Medulla oblongata (tissue), 1 donor: ENCODE measurements at regions not wholly inside any gene's neighbourhood (a gene's known extent, or its start where the extent isn't known, plus 50 kb on each side); places are given as distances from the start of the nearest gene placed in this dataset.

Experiments used
- DNase-seq: peaks from one replicate; pipeline ENCODE4 v3.0.0-alpha.2; 2015; ENCODE audit errors: extremely low spot score

DNA sequence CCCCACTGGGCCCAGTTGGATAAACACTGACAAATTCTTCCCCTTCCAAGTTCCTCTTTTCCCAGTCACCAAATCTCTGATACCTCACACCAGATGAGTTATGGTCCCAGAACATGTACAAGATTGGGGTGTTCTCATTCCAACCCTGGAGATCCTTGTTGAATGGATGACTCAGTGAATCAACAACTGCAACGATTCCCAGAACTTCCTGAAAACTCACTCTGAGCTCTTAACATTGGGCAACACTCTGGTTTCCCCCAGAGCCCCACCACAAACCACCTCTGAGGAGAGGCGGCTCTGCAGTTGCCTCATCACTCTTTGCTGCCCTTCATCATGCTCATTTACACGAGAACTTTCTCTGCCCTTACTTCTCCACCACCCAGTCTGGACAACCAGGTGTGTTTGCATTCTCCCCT is 115.2 kb downstream of the MRPL14 start:
- no peak for DNase-seq

DNA sequence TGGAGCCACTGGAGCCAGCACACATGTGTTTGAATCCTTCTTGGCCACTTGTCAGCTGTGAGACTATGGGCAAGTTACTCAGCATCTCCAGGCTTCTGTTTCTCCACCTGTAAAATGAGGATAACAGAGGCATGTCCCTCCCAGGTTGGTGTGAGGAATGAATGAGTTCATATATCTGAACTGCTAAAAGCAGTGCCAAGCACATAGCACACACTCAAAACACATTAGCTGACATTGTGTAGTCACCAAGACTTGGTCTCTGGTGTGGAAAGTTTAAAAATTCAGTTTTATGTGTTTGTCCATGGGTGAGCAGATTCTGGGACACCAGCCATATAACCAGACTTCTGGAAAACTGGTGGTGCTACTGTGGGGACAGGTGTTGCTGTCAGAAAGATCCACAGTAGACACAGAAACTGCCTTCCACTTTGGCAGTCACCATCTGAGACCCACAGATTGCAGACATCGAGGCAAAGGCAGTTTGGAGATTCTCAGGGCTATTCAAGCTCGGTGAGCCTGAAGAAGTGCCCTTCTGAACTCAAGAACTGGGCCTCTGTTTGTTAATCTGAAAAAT is 115.8 kb downstream of the MRPL14 start:
- DNase-seq = no peak

DNA sequence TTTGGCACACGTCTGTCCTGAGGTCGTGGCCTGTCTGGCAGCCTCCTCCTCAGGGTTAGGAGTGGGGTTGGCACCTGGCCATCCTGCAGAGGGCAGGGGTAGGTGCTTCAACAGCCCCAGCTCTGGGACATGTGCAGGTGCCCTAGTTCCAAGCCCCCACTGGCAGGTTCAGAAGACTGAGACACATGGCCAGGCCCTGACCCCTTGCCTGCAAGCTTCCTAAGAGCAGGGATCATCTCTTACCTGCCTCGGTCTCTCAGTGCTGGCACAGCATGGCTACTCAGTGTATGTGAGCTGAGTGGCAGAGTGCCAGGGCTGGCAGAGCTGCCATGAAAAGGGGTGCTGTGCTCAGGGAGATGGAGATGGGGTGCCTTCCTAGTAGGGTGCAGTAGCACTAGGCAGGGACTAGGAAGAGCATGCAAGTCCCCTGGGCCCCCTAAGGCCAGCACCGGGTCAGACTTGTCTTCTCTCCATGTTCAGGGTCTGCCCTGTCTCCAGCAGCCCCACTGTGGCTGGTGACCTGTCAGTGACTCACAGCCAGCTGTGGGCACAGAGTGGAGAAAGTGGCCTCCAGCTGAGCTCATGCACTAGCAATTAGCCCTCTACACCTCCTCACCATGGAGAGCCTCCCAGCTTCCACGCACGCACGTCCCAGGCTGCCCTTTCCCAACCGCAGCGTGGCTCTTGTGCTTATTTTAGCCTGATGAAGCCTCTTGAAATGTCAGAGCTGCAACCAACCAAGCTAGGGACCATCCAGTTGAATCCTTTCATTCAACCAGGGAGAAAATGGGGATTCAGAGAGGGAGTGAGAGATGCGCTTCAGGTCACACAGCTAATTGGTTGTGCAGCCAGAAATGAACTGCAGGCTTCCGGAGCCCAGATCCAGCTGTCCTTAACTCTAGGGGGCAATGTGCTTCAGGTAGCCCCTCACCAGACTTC is 116.6 kb downstream of the MRPL14 start:
- no peak for DNase-seq

DNA sequence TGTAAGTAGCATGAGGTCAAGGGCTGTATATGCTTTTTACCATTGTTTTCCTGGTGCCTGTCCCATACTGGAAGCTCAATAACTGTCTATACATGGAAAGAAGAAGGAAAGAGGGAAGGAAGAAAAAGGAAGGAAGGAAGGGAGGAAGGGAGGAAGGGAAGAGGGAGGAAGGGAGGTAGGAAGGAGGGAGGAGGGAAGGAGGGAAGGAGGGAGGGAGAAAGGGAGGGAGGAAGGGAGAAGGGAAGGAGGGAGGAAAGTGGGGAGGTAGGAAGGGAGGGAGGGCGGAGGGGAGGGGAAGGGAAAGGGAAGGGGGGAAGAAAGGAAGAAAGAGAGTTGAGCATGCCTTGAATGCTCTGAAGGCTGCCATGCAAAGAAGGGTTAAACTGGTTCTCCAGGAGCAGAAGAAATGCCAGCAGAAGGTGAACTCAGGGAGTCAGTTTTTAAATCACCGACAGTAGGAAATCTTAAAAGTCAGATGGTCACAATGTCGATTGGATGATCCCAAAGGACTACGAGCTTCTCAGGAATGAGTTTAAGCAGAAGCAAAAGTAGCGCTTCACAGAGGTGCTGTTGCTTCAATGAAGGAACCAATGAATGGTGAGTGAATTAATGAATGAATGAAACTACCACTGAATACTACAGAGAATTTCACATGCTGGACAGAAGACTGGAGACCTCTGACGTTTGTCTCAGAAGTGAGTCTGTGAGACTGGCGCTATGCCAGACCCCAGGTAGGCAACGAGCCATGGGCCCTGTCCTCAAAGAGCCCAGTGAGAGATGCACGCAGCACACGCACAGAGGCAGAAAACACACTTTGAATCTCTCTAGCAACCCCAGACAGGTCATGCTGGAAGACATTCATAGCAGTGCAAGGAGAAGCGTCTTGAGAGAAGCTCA is 117.6 kb downstream of the MRPL14 start:
- no peak for DNase-seq

DNA sequence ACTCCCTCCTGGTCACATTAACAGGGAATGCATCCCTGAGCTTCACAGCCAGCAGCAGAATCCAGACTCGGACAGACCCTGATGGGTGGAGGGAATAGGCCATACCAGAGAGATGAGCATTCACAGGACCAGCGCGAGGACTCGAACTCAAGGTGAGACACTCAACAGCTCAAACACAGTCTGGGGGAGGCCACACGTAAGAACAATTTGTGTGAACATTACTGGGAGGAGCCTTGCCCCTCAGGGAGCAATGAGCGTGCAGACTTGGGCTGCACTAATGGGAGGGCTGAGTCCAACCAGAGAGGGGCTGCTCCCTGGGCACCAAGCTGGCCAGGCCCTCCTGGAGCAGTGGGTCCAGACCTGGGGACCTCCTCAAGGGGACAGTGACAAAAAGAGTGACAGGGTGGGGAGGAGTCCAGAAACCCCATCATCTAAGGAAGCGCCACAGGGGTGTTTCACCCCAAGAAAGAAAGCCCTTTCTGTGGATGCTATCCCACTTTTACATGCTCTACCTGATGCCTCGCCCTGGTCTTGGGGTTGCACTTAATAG is 118.4 kb downstream of the MRPL14 start:
- no peak for DNase-seq

DNA sequence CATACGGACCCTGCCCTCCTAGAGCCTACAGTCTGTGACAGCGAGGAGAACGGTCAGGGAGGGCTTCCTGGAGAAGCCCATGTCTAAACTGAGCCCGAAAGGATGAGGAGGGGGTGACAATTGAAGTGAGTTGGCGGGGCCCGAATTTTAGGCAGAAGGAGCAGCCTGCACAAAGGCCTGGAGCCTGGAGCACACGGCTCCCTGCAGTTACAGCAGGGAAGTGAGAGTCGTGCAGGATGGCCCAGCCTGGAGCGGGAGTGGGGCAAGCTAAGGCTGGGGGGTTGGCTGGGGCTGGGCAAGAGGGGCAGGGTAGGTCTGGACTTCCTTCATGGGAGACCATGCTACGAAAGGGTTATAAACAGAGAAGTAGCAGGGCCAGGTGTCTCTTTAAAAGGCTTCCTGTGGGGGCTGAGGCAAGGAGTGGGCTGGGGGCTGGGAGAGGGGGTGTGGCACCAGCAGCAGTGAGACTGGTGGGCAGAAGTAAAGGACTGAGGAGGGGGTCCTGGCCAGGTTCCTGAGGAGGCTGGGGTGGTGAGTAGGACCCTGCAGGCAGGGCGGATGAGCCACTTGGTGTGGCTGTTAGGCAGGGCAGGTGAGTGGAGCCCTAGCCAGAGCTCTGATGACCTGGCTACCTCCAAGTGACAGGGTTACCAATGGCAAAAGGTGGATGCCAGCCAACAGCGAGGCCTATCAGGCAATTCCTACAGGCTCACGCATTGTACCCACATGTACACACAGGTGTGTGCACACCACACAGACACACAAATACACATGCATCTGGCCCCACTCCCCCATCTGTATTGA is 119.2 kb downstream of the MRPL14 start:
- DNase-seq = no peak

DNA sequence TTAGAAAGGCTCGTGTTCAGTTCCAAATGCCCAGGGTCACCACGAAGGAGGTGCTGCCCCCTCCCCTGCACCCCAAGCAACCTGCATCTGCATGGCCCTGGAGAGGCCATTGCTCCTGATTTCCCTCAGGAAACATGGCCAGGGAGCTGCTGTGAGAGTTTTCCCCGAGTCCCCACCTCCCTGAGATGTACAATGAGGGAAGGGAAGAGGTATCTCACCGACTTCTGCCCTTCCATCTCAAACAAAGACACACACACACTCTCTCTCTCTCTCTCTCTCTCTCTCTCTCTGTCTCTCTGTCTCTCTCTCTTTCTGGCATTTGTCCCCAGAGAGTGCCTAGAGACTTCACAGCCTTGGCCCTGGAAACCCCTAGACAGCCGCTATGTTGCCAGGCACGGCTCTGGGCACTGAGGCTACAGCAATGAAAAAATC is 120.4 kb downstream of the MRPL14 start:
- DNase-seq = peak; percentile 27

DNA sequence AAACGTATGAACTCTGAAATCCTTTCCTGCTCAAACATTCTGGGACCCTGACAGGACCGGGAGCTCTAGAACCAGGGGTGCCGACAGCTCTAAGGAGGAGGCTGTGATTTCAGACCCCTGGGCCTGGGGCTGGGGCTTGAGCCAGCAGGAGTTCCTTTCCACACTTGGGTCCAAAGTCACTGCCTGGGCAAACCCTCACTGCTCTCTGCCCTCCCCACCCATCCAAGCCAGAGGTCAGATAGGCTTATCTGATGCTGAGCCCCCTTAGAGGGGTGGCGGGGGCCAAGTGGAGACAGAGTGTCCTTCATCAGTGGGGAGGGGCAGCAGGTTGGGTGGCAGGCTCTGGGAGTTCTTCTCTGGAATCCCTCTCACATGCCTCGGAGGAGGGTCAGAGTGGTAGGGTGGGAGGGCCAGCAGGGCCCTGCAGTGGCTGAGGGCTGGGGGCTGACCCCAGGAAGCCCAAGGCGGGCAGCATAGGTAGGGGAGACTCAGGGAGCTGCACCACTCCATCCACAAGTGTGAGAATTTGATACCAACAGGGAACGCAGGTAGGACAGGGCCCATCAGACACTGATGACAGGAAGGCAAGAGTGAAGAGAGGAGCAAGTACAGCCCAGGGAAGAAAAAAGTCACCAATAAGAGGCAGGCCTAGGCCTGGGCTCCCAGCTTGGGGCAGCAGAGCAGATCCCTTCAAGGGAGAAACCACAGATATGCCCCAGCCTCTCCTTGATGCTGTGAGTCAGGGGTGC is 121.0 kb downstream of the MRPL14 start:
- no peak for DNase-seq

DNA sequence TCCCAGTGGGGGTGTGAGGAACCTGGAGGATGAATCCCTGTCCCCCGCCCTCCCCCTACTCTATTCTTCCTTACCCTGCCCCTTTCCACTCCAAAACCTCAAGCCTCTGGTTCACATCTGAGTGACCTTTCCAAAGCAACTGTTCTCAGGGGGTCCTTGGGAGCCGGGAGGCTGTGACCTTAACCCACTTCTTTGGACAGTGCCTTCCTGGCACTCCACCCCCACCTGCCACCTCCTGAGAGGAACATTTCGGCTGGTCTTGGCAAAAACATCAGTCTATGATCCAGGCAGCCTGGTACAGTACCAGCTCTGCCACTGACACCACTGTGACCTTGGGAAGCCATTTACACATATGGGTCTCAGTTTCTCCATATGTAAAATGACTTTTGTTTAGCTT is 121.7 kb downstream of the MRPL14 start:
- no peak for DNase-seq

DNA sequence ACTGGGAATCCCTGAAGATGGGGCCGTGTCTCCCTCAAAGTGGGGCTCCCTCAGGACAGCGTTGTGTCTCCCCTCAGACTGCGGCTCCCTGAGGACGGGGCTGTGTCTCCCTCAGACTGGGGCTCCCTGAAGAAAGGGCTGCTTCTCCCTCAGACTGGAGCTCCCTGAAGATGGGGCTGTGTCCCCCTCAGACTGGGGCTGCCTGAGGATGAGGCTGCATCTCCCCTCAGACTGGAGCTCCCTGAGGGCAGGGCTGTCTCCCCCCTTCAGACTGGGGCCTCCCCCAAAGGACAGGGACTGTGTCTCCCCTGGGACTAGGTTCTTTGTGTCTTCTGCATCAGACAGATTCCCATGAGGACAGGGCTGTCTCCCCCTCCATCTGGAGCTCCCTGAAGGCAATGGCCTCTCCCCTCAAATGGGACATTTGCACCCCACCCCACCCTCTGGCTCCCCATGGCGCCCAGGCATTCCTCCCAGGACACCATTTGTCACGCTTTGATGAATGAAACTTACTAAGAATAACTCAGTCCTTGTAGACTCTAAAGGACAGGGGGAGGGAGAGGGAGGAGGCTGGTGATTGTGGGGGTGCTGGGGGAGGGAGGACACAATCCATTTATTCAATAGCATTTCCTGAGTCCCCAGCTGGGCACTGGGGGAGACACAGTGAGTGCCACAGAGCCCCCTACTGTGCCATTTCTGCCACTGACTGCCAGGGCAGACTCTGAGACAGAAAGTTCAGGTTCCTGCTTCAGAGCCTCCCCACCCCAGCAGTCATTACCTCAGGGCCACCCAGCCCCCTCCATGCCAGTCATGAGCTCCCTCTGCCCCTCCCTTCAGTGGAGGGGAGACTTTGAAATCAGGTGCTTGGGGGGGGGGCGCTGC is 122.4 kb downstream of the MRPL14 start:
- peak; percentile 27 for DNase-seq

DNA sequence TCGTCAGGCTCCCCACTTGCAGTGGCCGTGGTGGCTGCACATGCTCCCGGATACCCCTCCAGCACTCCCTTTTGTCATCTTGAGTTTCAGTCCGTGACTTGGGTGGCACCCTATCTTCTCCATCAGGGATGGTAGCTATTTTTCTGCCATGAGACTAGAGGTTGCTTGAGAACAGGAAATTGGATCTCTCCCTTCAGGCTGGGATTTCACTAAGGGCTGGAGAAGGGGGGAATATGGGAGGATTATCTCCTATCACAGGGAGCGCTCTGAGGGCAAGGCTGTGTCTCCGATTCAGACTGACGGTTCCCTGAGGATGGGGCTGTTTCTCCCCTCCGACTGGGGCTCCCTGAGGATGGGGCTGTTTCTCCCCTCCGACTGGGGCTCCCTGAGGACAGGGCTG is 123.1 kb downstream of the MRPL14 start:
- DNase-seq = no peak

DNA sequence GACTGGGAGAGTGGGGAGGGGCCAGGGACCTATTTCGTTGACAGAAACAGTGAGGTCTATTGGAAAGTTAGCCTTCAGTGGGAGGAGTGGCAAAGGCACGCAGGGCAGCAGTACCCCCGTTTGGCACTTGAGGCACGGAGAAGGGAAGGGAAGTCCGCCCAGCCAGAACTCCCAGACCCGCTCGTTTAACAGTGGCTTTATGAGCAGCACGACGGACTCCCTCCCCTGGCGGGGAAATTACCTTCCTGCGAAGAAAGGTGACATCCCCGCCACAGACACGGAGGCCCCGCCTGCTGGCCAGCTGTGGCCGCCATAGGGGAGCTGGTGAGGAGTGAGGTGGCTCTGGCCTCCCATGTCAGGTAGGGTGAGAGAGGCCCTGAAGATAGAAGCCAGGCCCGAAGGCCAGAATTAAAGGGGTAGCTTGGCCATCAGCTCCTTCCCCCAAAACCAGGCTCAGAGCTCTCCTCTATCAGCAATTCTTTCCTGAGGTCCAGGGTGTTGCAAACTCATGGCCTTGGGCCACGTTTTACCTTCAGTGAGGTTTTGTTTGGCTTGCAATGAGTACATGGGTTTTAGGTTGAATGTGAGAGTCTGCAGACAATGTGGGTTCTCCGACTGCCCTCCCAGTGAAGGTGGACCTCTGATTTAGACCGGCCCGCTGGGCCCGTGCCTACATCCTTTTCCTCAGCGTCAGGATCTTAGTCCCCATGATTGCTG is 123.7 kb downstream of the MRPL14 start:
- no peak for DNase-seq

DNA sequence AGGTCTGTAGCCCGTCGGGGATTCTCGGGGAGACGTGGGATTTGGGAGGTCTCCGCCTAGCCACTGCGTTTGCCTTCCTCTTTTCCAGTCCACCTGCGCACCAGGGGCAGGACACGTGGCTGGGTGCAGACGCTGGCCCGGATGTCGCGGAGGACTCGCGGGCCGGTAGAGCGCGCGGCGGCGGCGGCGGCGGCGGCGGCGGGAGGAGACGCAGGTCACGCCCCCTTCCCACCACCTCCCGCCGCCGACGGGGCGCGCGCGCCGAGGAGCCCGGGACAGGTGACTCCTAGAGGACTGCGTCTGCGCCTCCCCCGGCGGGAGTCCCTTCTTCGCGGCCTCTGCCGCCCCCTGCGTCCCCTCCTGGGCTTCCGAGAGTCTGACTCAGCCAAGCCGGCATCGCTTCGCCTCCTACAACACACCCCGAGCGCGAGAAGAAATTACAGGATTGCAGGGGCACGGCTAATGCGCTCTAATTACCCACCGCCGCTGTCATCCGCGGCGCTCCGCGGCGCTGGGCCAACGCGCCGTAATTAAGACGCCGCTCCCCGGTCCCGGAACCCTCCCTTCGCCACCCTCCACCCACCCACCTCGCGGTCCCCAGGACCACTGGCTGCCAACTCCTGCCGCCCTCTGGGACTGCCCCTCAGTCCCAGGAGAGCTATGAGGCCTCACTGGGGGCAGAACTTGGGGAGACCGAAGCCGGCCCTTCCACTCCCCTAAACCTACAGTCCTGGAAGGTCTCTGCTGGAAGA is 124.5 kb downstream of the MRPL14 start:
- no peak for DNase-seq

DNA sequence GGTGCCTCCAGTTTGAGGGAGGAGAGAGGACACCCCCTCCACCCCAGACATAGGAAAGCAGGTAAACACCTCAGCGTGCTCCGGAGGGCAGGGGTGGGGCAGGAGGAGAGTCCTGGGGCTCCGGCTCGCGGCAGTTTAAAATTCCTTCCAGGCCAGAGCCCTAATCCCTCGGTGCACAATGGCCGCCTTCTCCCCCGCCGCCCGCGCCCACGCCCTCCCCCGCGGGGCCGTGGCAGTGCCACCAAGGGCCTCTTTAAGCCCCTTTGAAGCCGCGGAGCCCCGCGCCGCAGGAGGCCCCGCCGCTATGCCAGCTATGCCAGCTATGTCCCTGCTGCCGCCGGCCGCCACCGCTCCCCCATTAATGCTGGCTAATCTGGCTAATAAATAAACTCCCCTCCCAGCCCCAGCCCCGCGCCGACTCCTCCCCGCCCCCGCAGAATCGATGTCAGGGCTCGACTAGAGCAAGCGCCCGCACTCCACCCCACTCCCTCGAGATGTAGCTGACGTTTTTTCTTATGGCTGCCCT is 125.1 kb downstream of the MRPL14 start:
- no peak for DNase-seq

DNA sequence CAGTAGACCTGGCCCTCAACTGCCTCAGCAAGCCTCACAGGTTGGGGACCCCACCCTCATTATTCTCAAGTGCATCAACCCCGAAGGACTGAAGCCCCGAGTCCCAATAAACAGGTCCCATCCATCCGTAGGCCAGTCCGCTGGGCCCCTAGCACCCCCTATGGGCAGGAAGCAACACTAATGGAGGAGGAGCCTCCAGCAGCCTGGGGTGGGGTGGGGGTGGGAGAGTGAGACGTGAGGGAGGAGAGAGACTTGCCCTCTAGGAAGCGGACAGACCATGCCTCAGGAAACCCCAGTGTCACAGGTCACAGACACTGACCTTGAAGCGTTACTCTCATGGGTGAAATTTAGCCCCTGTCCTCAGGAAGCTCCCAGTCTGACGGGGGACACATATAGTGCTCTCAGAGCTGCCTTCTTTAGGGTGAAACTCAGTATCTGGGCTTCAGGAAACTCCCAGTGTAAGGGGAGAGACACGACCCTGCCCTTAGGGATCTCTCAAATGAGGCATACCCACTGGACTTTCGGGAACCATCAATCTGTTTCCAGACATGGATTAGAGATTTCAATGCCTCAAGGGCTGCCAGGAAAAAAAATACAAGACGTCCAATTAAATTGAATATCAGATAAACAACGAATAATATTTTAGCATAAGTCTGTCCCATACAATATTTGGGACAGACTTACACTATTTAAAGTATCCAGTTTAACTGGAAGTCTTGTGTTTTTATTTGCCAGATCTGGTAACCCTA is 125.8 kb downstream of the MRPL14 start:
- DNase-seq = no peak

DNA sequence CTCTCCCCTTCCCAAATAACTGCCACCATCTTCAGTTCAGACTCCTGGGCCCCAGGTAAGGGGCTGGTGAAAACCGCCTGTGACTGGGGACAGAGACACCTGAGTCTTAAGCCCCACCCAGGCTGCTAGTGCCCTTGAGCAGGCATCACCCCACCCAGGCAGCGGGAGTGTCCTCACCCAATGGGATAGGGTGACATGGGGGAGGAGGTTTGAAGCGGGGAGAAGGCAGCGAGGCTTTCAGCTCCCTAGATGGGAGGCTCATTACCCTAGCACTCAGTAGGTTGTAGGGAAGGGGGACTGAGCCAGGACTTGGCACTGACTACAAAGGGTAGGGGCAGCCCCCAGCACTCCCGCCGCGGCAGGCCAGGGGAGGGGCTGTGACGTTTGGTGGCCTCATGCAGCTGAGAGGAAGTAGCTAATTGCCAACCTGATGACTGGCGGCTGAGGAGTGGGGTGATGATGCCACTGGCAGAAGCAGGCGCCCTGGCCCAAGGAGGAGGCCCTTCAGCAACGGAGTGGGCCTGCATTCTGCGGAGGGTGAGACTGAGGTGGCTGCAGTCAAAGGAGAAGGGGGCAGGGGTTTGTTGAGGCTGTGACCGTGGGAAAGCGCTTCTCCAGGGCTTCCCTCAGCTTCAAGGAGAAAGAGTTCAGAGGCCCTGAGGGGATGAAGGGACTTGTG is 126.9 kb downstream of the MRPL14 start:
- no peak for DNase-seq
